Hepatocyte (in vitro differentiated cells): ENCODE measurements at regions not wholly inside any gene's neighbourhood (a gene's known extent, or its start where the extent isn't known, plus 50 kb on each side); places are given as distances from the start of the nearest gene placed in this dataset.

Source experiments
- CTCF ChIP-seq: fragments of 200-600 bp; sonication (generic); IDR thresholded peaks from 2 replicates; pipeline ENCODE4 v1.5.1; 2016; ENCODE audit warnings: antibody characterized with exemption, mild to moderate bottlenecking; ENCODE audit not compliant: poor library complexity
- EZH2 ChIP-seq: fragments of 200-600 bp; sonication (generic); IDR thresholded peaks from 2 replicates; pipeline ENCODE4 v1.6.1; 2016; ENCODE audit warnings: antibody characterized with exemption, mild to moderate bottlenecking, borderline replicate concordance

- TF ChIP-seq CTCF = no peak
- no peak for TF ChIP-seq EZH2
Observed at GRCh38 chr14:79965896-79966295, 245.4 kb downstream of the DIO2 start.
